ENCODE measurements at regions not wholly inside any gene's neighbourhood (a gene's known extent, or its start where the extent isn't known, plus 50 kb on each side); places are given as distances from the start of the nearest gene placed in this dataset.

DNA sequence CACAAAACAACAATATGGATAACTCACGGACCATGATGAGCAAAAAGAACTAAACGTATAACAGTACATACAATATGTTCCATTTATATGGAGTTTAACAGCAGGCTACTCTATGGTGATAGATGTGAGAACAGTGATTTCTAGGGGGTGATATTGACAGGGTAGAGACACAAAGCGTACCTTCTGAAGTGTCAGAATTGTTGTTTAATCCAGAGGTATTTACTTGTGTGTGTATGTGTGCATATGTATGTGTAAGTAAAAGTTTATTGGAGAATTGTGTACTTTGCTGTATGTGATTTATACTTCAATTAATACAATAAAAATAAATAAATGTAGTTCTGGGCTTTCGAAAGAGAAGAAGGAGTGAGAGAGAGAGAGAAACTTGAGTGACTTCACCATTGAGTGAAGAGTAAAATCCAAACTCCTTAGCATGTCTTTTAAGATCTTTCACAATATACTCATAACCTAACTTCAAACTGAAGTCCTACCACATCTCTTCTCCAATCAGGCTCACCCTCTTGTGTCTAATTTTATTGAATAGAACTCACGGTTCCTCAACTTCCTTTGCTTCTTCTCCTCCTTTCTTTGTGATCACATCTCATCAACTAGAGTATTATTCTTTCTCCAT, 126.0 kb upstream of the KLF7 start:
- TF ChIP-seq EZH2 (IDR thresholded peaks at IDR 0.05; ENCODE audit: borderline replicate concordance, insufficient read depth, low read depth, low read length, poor library complexity, severe bottlenecking), result no peak
- TF ChIP-seq, protein P1, sequence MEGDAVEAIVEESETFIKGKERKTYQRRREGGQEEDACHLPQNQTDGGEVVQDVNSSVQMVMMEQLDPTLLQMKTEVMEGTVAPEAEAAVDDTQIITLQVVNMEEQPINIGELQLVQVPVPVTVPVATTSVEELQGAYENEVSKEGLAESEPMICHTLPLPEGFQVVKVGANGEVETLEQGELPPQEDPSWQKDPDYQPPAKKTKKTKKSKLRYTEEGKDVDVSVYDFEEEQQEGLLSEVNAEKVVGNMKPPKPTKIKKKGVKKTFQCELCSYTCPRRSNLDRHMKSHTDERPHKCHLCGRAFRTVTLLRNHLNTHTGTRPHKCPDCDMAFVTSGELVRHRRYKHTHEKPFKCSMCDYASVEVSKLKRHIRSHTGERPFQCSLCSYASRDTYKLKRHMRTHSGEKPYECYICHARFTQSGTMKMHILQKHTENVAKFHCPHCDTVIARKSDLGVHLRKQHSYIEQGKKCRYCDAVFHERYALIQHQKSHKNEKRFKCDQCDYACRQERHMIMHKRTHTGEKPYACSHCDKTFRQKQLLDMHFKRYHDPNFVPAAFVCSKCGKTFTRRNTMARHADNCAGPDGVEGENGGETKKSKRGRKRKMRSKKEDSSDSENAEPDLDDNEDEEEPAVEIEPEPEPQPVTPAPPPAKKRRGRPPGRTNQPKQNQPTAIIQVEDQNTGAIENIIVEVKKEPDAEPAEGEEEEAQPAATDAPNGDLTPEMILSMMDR (IDR thresholded peaks at IDR 0.05), result no peak

All from B cell (primary cell).